ENCODE measurements at regions not wholly inside any gene's neighbourhood (a gene's known extent, or its start where the extent isn't known, plus 50 kb on each side); places are given as distances from the start of the nearest gene placed in this dataset.
A peak's percentile ranks its signal among the peaks of the same experiment; 100 is the strongest.

GRCh38 chr10:78302989-78303854 lies 269.6 kb downstream of the RPS24 start:
- H2AFZ ChIP-seq (ENCODE audit: low read depth): peak overlapping the region; percentile 77
- no peaks in the 10 kb centered on the region for H3K9me3 ChIP-seq
- TF ChIP-seq SIN3A (IDR thresholded peaks at IDR 0.05; ENCODE audit: borderline replicate concordance, low read depth, low read length) (peak; percentile 66; the same call in 1 of the 2 replicates), POLR2AphosphoS5 (IDR thresholded peaks at IDR 0.05; ENCODE audit: low read depth, low read length) (0 out of 2 replicates have a peak, but pooled peaks have one; percentile 31), YY1 (IDR thresholded peaks at IDR 0.05; ENCODE audit: low read depth) (peak; percentile 84), EZH2phosphoT487 (IDR thresholded peaks at IDR 0.05; ENCODE audit: borderline replicate concordance, low read depth) (no peak), RCOR1 (IDR thresholded peaks at IDR 0.05; ENCODE audit: low read length) (peak; percentile 48; the same call in 1 of the 2 replicates), TAF1 (IDR thresholded peaks at IDR 0.05; ENCODE audit: borderline replicate concordance, low read depth, low read length) (no peak; the same call in 1 of the 2 replicates), FOXM1 (IDR thresholded peaks at IDR 0.05; ENCODE audit: low read depth) (no peak), NFIC (IDR thresholded peaks at IDR 0.05; ENCODE audit: borderline replicate concordance) (peak; percentile 94), TCF12 (IDR thresholded peaks at IDR 0.05) (peak; percentile 65; the same call in 1 of the 2 replicates), MAX (IDR thresholded peaks at IDR 0.05; ENCODE audit: low read depth) (no peak), SMC3 (IDR thresholded peaks at IDR 0.05; ENCODE audit: low read depth, low read length) (peak; percentile 57), JUND (IDR thresholded peaks at IDR 0.05) (no peak), FOXJ3 (CRISPR knock-in tag; IDR thresholded peaks at IDR 0.05) (peak; percentile 61; the same call in 1 of the 2 replicates), RXRA (IDR thresholded peaks at IDR 0.05; ENCODE audit: borderline replicate concordance, low read depth) (peak; percentile 49; the same call in 1 of the 2 replicates), NRF1 (IDR thresholded peaks at IDR 0.05; ENCODE audit: low read depth, low read length) (peak; percentile 68), TEAD4 (IDR thresholded peaks at IDR 0.05; ENCODE audit: borderline replicate concordance, insufficient read depth) (peak; percentile 21; the same call in 1 of the 2 replicates), PBX3 (IDR thresholded peaks at IDR 0.05) (peak; percentile 90), GATA2 (CRISPR knock-in tag; IDR thresholded peaks at IDR 0.05) (no peak), RAD21 (IDR thresholded peaks at IDR 0.05; ENCODE audit: low read length) (peak; percentile 73), MXI1 (IDR thresholded peaks at IDR 0.05; ENCODE audit: low read depth, low read length) (peak; percentile 69; the same call in 1 of the 2 replicates), EP300 (IDR thresholded peaks at IDR 0.05; ENCODE audit: borderline replicate concordance in 1 of 2, low read depth in 1 of 2, low read length in 1 of 2) (peak; percentile 70 to 79; a peak in 3 of 4 replicates), ELF1 (IDR thresholded peaks at IDR 0.05) (no peak), CHD2 (IDR thresholded peaks at IDR 0.05; ENCODE audit: low read length, partially characterized antibody) (peak; percentile 75), CTCF (IDR thresholded peaks at IDR 0.05) (peak; percentile 66)
- peak; percentile 99 for DNase-seq
- H3K9me2 ChIP-seq: no peaks in the 10 kb centered on the region
- H3K9ac ChIP-seq: peak overlapping the region; percentile 78
- H3K27ac ChIP-seq (ENCODE audit: low read depth in 2 of 2, low read length in 1 of 2): peak overlapping the region; percentile 71 to 99
- CTCF ChIA-PET: interaction anchor here (0.6 to 5.4 kb wide), 45 partner anchors 10 to 986 kb away, joined by 3 to 67 read pairs (median 4); no protein-coding TSS in a partner anchor
- peak overlapping the region; percentile 96 for H3K4me2 ChIP-seq
- H3K4me3 ChIP-seq (ENCODE audit: low read depth in 2 of 2, low read length in 1 of 2): peak overlapping the region; percentile 51 to 72
- no peaks in the 10 kb centered on the region for H4K20me1 ChIP-seq (ENCODE audit: insufficient read depth)
- no peaks in the 10 kb centered on the region for H3K36me3 ChIP-seq (replicated peaks in 1 of 2; ENCODE audit: control insufficient read depth in 1 of 2, insufficient read depth in 2 of 2, low read length in 1 of 2)
- POLR2A ChIA-PET: interaction anchor here (0.7 to 1.7 kb wide), 5 partner anchors 10 to 169 kb away, joined by 3 to 5 read pairs (median 3); no protein-coding TSS in a partner anchor
- H3F3A ChIP-seq (replicated peaks; ENCODE audit: insufficient read depth): no peaks in the 10 kb centered on the region
- no peaks in the 10 kb centered on the region for H3K79me2 ChIP-seq (ENCODE audit: insufficient read depth)
- peaks cover 15 to 41% of the 10 kb centered on the region in 2 experiments; a peak in 3 of 4 replicates for H3K4me1 ChIP-seq (ENCODE audit: control insufficient read depth in 1 of 2, insufficient read depth in 2 of 2, low read depth in 1 of 2, low read length in 1 of 2)
- no peaks in the 10 kb centered on the region for H3K27me3 ChIP-seq (ENCODE audit: insufficient read depth)
- WGBS (ENCODE audit: low lambda C conversion rate): 14% methylated on average over 49 of the region's 81 CpGs
